ENCODE measurements at regions not wholly inside any gene's neighbourhood (a gene's known extent, or its start where the extent isn't known, plus 50 kb on each side); places are given as distances from the start of the nearest gene placed in this dataset.

DNA sequence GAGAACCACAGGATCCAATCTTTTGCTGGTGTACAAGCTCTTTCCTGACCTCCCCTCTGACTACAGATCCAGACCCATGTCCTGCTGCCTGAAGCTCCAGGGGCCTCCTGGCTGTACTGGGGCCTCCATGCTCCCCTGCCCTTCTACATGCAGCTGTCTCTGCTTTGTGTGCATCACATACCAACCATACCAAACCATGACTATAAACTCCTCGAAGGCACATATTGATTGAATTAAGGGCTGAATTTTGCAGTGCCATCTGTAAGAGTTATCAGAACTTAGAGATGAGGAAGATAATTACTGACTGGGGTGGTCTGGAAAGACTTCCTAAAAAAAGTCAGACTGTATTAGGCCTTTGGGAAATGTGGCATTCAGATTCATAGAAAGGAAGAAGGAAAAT is 139.9 kb upstream of the CXCR4 start:
- H3K4me3 ChIP-seq (ENCODE audit: control insufficient read depth, low read depth, low read length): no peak overlapping the region
- DNase-seq (ENCODE audit: low read depth): no peak
- TF ChIP-seq, protein P1, sequence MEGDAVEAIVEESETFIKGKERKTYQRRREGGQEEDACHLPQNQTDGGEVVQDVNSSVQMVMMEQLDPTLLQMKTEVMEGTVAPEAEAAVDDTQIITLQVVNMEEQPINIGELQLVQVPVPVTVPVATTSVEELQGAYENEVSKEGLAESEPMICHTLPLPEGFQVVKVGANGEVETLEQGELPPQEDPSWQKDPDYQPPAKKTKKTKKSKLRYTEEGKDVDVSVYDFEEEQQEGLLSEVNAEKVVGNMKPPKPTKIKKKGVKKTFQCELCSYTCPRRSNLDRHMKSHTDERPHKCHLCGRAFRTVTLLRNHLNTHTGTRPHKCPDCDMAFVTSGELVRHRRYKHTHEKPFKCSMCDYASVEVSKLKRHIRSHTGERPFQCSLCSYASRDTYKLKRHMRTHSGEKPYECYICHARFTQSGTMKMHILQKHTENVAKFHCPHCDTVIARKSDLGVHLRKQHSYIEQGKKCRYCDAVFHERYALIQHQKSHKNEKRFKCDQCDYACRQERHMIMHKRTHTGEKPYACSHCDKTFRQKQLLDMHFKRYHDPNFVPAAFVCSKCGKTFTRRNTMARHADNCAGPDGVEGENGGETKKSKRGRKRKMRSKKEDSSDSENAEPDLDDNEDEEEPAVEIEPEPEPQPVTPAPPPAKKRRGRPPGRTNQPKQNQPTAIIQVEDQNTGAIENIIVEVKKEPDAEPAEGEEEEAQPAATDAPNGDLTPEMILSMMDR (IDR thresholded peaks at IDR 0.05; ENCODE audit: control insufficient read depth, insufficient read depth, low read depth, low read length, missing control alignments): no peak

DNA sequence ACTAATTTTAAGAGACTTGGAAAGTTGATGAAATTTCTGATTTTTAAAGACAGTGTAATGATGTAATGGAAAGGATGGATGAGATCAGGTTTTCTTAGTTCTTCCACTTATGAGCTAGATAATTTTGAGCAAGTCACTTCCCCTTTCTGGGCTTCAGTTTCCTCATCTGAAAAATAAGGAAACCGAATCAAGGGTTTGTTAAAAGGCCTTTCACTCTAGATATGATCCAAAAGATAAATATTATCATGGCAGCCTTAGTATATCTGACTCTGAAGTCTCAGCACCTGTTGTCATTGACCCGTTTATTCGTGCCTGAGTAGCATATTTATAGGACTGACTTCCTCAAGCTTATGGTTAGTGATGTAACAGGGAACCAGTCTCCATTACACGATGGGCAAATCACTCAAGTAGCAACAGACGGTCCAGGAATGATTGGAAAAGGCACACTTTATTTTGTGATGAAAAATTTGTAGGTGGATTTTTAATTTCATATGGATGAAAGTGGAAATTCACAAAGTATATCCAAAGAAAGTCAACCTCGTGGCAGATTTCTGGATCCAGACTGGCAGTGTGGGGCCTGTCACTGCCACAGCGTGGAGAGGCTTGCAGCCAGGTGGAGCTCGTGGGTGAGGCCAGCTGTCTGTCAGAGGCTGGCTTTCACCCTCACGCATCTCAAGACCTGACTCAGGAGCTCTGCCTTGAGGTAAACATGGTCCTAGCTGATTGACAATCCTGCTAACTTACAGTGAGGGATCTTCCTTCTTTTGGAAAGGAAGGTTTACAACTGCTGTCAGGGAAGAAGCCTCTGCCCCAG is 137.9 kb upstream of the CXCR4 start:
- no peak overlapping the region for H3K4me3 ChIP-seq (ENCODE audit: control insufficient read depth, low read depth, low read length)
- TF ChIP-seq, protein P1 (IDR thresholded peaks at IDR 0.05; ENCODE audit: control insufficient read depth, insufficient read depth, low read depth, low read length, missing control alignments): no peak
- DNase-seq (ENCODE audit: low read depth): no peak

DNA sequence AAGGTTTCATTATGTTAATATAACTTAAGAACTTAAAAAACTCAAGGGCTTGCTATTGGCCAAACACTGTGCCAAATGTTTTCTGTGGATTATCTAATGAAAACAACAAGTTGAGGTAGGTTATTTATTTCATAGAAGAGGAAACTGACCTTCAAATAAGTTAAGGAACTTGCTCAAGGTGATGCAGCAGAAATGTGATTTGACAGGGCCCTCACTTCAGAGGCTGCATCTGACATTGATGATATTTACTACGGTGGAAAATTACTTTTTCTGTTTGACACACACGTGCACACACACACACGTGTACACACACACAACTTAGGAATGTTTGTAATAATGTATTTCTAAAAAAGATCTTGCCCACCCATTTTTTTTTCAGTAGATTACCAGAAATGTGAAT is 137.2 kb upstream of the CXCR4 start:
- no peak for DNase-seq (ENCODE audit: low read depth)
- TF ChIP-seq, protein P1 (IDR thresholded peaks at IDR 0.05; ENCODE audit: control insufficient read depth, insufficient read depth, low read depth, low read length, missing control alignments): no peak
- no peak overlapping the region for H3K4me3 ChIP-seq (ENCODE audit: control insufficient read depth, low read depth, low read length)

DNA sequence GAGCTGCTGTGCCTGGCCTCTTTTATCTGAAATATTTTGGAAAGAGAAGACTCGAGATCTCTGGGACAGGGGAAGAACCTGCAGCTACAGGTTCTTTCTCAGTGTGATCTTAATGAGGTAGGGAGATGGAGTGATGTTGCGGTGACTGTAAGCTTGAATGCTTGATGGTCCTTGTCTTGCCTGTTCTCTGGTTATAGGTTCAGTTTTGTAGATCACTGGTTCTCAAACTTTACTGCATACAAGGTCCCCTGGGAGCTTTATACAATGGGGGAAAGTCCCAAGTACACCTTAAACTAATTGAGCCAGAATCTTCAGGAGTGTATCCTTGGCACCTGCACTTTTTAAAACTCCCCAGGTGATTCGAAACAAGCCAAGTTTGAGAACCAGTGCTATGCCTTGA is 136.7 kb upstream of the CXCR4 start:
- H3K4me3 ChIP-seq (ENCODE audit: control insufficient read depth, low read depth, low read length): no peak overlapping the region
- TF ChIP-seq, protein P1 (IDR thresholded peaks at IDR 0.05; ENCODE audit: control insufficient read depth, insufficient read depth, low read depth, low read length, missing control alignments): no peak
- no peak for DNase-seq (ENCODE audit: low read depth)

DNA sequence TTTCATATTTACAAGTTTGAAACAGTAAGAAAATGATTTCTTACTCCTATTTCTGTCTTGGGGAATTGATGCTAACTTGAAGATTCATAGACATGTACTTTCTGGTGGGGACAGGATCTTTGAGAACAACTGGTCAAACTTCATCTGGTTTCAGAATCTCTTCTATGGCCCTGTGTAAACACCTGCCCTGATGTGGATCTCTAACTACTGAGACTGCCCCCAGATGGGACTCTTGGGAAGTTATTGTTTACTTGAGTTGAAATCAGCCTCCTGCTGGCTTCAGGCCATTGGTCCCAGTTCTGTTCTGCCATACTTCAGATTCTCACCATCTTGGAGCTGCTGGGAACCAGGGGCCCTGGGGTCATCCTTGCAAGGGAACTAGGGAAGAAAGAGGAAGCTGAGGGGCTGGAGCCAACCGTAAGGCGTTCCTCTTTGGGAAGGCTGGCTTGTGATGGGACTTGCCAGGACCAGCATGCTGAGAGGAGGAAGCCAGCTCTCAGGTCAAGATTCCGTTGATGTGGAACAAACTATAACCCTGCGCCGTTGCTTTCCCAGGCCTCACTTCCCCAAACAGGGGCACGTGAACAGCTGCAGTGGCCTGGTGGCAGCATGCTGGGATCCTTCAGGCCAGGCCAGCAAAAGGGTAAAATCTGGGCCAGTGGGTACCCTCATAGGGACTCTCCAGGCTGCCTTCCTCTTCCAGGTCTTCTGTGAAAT is 135.5 kb upstream of the CXCR4 start:
- TF ChIP-seq, protein P1 (IDR thresholded peaks at IDR 0.05; ENCODE audit: control insufficient read depth, insufficient read depth, low read depth, low read length, missing control alignments): no peak
- H3K4me3 ChIP-seq (ENCODE audit: control insufficient read depth, low read depth, low read length): no peak overlapping the region
- no peak for DNase-seq (ENCODE audit: low read depth)

DNA sequence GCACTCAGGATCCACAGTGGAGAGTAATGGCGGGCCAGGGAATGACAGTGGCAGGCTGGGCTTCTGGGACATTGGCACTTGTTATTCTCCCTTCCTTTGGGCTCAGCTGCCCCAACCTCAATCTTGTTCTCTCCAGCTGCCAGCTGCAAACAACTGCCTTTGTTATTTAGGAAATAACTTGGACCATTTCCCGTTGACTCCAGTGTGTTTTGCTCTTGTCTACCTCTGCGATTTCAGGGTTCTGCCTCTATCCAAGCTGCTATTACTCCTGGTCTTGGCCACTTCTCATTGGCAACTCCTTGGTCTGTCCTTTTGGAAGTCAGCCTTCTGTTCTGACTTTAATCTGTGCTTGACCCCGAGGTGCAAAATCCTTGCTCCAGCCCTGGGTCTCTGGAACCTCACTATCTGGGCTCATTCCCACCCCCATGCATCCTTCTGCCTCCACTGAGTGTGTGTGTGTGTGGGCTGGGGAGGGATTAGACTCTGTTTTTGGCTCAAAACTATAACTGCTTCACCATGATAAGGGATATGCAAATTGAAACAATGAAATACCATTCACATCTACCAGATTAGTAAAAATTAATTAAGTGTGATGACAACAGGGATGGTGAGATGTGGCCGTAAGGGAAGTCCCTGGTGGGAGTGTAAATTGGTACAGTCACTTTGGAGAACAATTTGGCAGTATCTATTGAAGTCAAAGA is 134.1 kb upstream of the CXCR4 start:
- DNase-seq (ENCODE audit: low read depth): no peak
- H3K4me3 ChIP-seq (ENCODE audit: control insufficient read depth, low read depth, low read length): no peak overlapping the region
- TF ChIP-seq, protein P1 (IDR thresholded peaks at IDR 0.05; ENCODE audit: control insufficient read depth, insufficient read depth, low read depth, low read length, missing control alignments): no peak
